Colonic mucosa (tissue), 4 donors: ENCODE measurements at regions not wholly inside any gene's neighbourhood (a gene's known extent, or its start where the extent isn't known, plus 50 kb on each side); places are given as distances from the start of the nearest gene placed in this dataset.

Experiments used
- DNase-seq: peaks from one replicate; pipeline ENCODE4 v3.0.0-alpha.2; 2020
- H3K27ac ChIP-seq: fragments of 200-600 bp; one replicate; pipeline ENCODE4 v1.8.0; 2021
- H3K27me3 ChIP-seq: fragments of 200-600 bp; one replicate; pipeline ENCODE4 v1.8.0; 2021
- H3K36me3 ChIP-seq: fragments of 200-600 bp; one replicate; pipeline ENCODE4 v1.8.0; 2021
- H3K4me1 ChIP-seq: fragments of 200-600 bp; one replicate; pipeline ENCODE4 v1.8.0; 2021; ENCODE audit warnings: mild to moderate bottlenecking
- H3K4me3 ChIP-seq: fragments of 200-600 bp; one replicate; pipeline ENCODE4 v1.8.0; 2021
- H3K9ac ChIP-seq, 2 donors: one replicate each; pipeline ENCODE4 v1.7.0; 2013; ENCODE audit warnings: control low read depth in 2 of 2, low read depth in 2 of 2, low read length in 2 of 2
- H3K9me3 ChIP-seq: fragments of 200-600 bp; one replicate; pipeline ENCODE4 v1.8.0; 2021
- intact Hi-C: fragments of 100-400 bp; cut with DNase I; formaldehyde crosslinking; loops from one replicate; pipeline ENCODE4 v1.14.1; 2022
- TF ChIP-seq, protein P1 (sequence below): fragments of 200-600 bp; IDR thresholded peaks from one replicate; pipeline ENCODE4 v1.8.0; 2022; ENCODE audit warnings: antibody characterized with exemption, mild to moderate bottlenecking
- donor health status: healthy.
- donor health status: DM: no; HTN: no; CAD: no.
- donor health status: DM: no; HTN: no; CAD: no.

GRCh38 chr6:91185072-91185471, 598.2 kb upstream of the MAP3K7 start:
- no peaks in the 10 kb centered on the region for H3K9me3 ChIP-seq

DNA sequence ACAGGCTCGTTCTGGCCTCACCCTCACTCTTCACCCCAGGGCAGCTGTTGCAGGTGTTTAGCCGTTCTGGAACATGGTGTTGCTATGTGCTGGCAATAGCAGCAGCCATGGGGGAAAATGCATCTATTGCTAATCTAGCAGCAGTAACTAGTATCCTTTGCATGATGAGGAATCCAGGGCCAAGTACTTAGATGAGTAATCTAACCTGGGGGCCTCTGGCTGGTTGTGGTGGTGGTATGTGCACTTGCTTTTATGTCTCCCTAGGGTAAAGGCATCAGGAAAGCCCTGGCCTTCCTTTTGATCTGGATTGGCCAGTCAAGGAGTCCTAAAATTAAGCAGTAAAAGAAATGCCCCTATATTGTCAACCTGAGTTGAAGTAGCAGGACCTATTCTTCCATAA, 594.5 kb upstream of the MAP3K7 start:
- Histone ChIP-seq H3K4me1 (no peaks in the 10 kb centered on the region), H3K4me3 (no peak overlapping the region), H3K36me3 (no peaks in the 10 kb centered on the region), H3K9me3 (no peaks in the 10 kb centered on the region), H3K27ac (no peak overlapping the region), H3K27me3 (no peaks in the 10 kb centered on the region), H3K9ac (no peak overlapping the region)
- intact Hi-C loops, result no loop called here
- TF ChIP-seq, protein P1, sequence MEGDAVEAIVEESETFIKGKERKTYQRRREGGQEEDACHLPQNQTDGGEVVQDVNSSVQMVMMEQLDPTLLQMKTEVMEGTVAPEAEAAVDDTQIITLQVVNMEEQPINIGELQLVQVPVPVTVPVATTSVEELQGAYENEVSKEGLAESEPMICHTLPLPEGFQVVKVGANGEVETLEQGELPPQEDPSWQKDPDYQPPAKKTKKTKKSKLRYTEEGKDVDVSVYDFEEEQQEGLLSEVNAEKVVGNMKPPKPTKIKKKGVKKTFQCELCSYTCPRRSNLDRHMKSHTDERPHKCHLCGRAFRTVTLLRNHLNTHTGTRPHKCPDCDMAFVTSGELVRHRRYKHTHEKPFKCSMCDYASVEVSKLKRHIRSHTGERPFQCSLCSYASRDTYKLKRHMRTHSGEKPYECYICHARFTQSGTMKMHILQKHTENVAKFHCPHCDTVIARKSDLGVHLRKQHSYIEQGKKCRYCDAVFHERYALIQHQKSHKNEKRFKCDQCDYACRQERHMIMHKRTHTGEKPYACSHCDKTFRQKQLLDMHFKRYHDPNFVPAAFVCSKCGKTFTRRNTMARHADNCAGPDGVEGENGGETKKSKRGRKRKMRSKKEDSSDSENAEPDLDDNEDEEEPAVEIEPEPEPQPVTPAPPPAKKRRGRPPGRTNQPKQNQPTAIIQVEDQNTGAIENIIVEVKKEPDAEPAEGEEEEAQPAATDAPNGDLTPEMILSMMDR, result no peak
- no peak for DNase-seq

More at GRCh38 chr6:91185072-91185471, 598.2 kb upstream of the MAP3K7 start:
- H3K9ac ChIP-seq, result no peak overlapping the region
- DNase-seq, result no peak
- no peak overlapping the region for H3K4me3 ChIP-seq
- no peaks in the 10 kb centered on the region for H3K27me3 ChIP-seq
- no peaks in the 10 kb centered on the region for H3K4me1 ChIP-seq
- TF ChIP-seq, protein P1, result no peak
- H3K36me3 ChIP-seq, result no peaks in the 10 kb centered on the region
- intact Hi-C loops, result no loop called here
- H3K27ac ChIP-seq, result no peak overlapping the region

DNA sequence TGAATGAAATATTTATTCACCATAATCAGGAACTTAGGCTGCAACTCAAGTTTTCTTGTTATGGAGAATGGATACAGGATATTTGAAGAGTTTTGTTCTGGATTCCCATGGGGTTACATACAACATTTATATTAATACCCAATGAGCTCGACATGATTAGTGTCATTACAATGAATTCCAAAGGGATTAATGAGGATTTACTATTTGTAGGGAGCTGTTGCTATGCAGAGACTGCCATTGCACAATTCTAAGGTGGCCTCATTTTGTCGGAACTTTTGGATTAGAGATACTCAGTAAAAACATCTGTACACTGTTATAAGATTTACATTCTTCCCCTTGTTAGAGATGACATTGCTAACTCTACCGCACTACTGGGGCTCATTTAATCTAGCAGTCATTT, 586.8 kb upstream of the MAP3K7 start:
- Histone ChIP-seq H3K9me3 (no peaks in the 10 kb centered on the region), H3K4me3 (no peak overlapping the region), H3K9ac (no peak overlapping the region), H3K27me3 (no peaks in the 10 kb centered on the region), H3K27ac (no peak overlapping the region), H3K36me3 (no peaks in the 10 kb centered on the region), H3K4me1 (no peaks in the 10 kb centered on the region)
- no peak for DNase-seq
- intact Hi-C loops, result no loop called here
- TF ChIP-seq, protein P1, result no peak

- H3K36me3 ChIP-seq, result no peaks in the 10 kb centered on the region
- H3K9me3 ChIP-seq, result no peaks in the 10 kb centered on the region
- no peaks in the 10 kb centered on the region for H3K27me3 ChIP-seq
- TF ChIP-seq, protein P1, result no peak
- no peak for DNase-seq
- H3K4me3 ChIP-seq, result no peak overlapping the region
- H3K27ac ChIP-seq, result no peak overlapping the region
- no peak overlapping the region for H3K9ac ChIP-seq
- no peaks in the 10 kb centered on the region for H3K4me1 ChIP-seq
- intact Hi-C loops, result no loop called here
Observed at GRCh38 chr6:91173186-91173585, 586.3 kb upstream of the MAP3K7 start.

DNA sequence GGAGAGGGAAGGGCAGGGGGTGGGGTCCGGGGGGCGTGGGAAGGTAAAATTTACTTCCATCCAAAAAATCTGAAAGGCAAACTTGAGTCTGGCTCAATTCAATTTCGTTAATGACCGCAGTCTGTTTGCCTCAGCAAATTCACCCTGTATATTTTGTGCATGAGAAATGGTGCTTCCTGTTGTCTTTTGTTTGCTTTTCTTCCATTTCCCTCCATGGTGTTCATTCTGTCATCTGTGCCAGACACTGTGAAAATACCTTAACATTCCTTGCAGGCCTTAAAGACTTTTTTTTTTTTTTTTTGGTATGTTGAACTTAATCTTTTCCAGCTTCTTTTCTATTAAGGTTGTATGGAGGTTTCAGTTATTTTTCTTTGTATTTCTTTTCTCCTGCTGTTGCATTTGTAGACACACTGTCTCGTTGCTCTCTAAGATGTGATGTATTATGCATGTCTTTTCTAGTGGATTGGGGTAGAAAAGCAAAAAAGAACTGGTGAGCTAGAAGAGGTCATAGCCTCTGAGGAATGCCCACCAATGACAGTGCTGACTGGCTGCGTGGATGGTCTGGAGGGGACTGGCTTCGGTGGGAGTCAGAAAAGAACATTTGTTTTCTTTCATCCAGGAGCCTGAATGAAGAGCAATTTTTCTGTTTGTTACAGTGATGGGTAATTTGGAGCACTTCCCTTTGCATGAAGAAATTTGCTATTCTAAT, 585.0 kb upstream of the MAP3K7 start:
- no peaks in the 10 kb centered on the region for H3K27me3 ChIP-seq
- no peak overlapping the region for H3K27ac ChIP-seq
- DNase-seq, result no peak
- no peaks in the 10 kb centered on the region for H3K4me1 ChIP-seq
- no peak overlapping the region for H3K9ac ChIP-seq
- H3K4me3 ChIP-seq, result no peak overlapping the region
- H3K36me3 ChIP-seq, result no peaks in the 10 kb centered on the region
- TF ChIP-seq, protein P1, result no peak
- H3K9me3 ChIP-seq, result no peaks in the 10 kb centered on the region
- intact Hi-C loops, result no loop called here
